Inflammatory macrophage (primary cell): ENCODE measurements at regions not wholly inside any gene's neighbourhood (a gene's known extent, or its start where the extent isn't known, plus 50 kb on each side); places are given as distances from the start of the nearest gene placed in this dataset.
A peak's percentile ranks its signal among the peaks of the same experiment; 100 is the strongest.

Experiments
- DNase-seq, 2 donors: peaks; one replicate each; pipeline ENCODE4 v3.0.0-alpha.2; 2020 to 2022

- peak; percentile 21 to 63 for DNase-seq
Observed at GRCh38 chr10:130630135-130630534, 493.9 kb downstream of the GLRX3 start.

- DNase-seq: peak; percentile 87 to 91
Observed at GRCh38 chr10:130631142-130632096, 495.2 kb downstream of the GLRX3 start.

- DNase-seq: peak; percentile 22 to 41
Observed at GRCh38 chr10:130634816-130635215, 498.6 kb downstream of the GLRX3 start.

- no peak for DNase-seq
Observed at GRCh38 chr10:130635528-130635927, 499.3 kb downstream of the GLRX3 start.

GRCh38 chr10:130636313-130636930, 500.2 kb downstream of the GLRX3 start:
- DNase-seq: peak; percentile 15 to 49

- no peak for DNase-seq
Observed at GRCh38 chr10:130637089-130637676, 501.0 kb downstream of the GLRX3 start.

- DNase-seq: peak; percentile 50 to 71
Observed at GRCh38 chr10:130638991-130639390, 502.8 kb downstream of the GLRX3 start.

- DNase-seq: no peak
Observed at GRCh38 chr10:130642926-130643325, 506.7 kb downstream of the GLRX3 start.

GRCh38 chr10:130647341-130647740, 511.1 kb downstream of the GLRX3 start:
- no peak for DNase-seq

GRCh38 chr10:130648807-130649206, 512.6 kb downstream of the GLRX3 start:
- no peak for DNase-seq

- DNase-seq: peak; percentile 55 to 70
Observed at GRCh38 chr10:130652544-130652943, 516.4 kb downstream of the GLRX3 start.

GRCh38 chr10:130652964-130653578, 516.9 kb downstream of the GLRX3 start:
- no peak for DNase-seq

- DNase-seq: no peak
Observed at GRCh38 chr10:130654726-130655125, 518.5 kb downstream of the GLRX3 start.

GRCh38 chr10:130655313-130656186, 519.4 kb downstream of the GLRX3 start:
- no peak for DNase-seq

GRCh38 chr10:130656187-130656575, 520.0 kb downstream of the GLRX3 start:
- DNase-seq: no peak

- no peak for DNase-seq
Observed at GRCh38 chr10:130656582-130657133, 520.5 kb downstream of the GLRX3 start.

- DNase-seq: no peak
Observed at GRCh38 chr10:130658687-130659290, 522.6 kb downstream of the GLRX3 start.

GRCh38 chr10:130659528-130659927, 523.3 kb downstream of the GLRX3 start:
- DNase-seq: no peak

GRCh38 chr10:130660266-130660665, 524.1 kb downstream of the GLRX3 start:
- DNase-seq: no peak

- no peak for DNase-seq
Observed at GRCh38 chr10:130661419-130661818, 525.2 kb downstream of the GLRX3 start.

- no peak for DNase-seq
Observed at GRCh38 chr10:130662775-130663174, 526.6 kb downstream of the GLRX3 start.
